Fibroblast of skin of left quadriceps (primary cell): ENCODE measurements at regions not wholly inside any gene's neighbourhood (a gene's known extent, or its start where the extent isn't known, plus 50 kb on each side); places are given as distances from the start of the nearest gene placed in this dataset.

Experiments
- DNase-seq, 2 experiments: peaks; one replicate each; pipeline ENCODE4 v3.0.0-alpha.2; 2013; ENCODE audit warnings: low read depth in 2 of 2

GRCh38 chr14:40909906-40910305 lies 696.8 kb upstream of the LRFN5 start:
- DNase-seq = no peak

- DNase-seq = no peak
Measured at GRCh38 chr14:40903709-40904108, 703.0 kb upstream of the LRFN5 start.

GRCh38 chr14:40899435-40899834 lies 707.2 kb upstream of the LRFN5 start:
- DNase-seq = no peak

- DNase-seq = no peak
Measured at GRCh38 chr14:40894846-40895245, 711.8 kb upstream of the LRFN5 start.

- no peak for DNase-seq
Measured at GRCh38 chr14:40889126-40889525, 717.5 kb upstream of the LRFN5 start.

GRCh38 chr14:40887912-40888311 lies 718.8 kb upstream of the LRFN5 start:
- no peak for DNase-seq

- no peak for DNase-seq
Measured at GRCh38 chr14:40870252-40870651, 736.4 kb upstream of the LRFN5 start.

GRCh38 chr14:40859055-40859454 lies 747.6 kb upstream of the LRFN5 start:
- no peak for DNase-seq

- no peak for DNase-seq
Measured at GRCh38 chr14:40855343-40855742, 751.3 kb upstream of the LRFN5 start.

- no peak for DNase-seq
Measured at GRCh38 chr14:40850191-40850590, 756.5 kb upstream of the LRFN5 start.

- DNase-seq = no peak
Measured at GRCh38 chr14:40847480-40847879, 759.2 kb upstream of the LRFN5 start.

GRCh38 chr14:40842816-40843215 lies 763.9 kb upstream of the LRFN5 start:
- DNase-seq = no peak

GRCh38 chr14:40841886-40842285 lies 764.8 kb upstream of the LRFN5 start:
- no peak for DNase-seq

- no peak for DNase-seq
Measured at GRCh38 chr14:40838601-40839000, 768.1 kb upstream of the LRFN5 start.

GRCh38 chr14:40806471-40806870 lies 800.2 kb upstream of the LRFN5 start:
- no peak for DNase-seq

- no peak for DNase-seq
Measured at GRCh38 chr14:40796168-40796567, 810.5 kb upstream of the LRFN5 start.

- no peak for DNase-seq
Measured at GRCh38 chr14:40784860-40785259, 821.8 kb upstream of the LRFN5 start.

GRCh38 chr14:40762685-40763084 lies 844.0 kb upstream of the LRFN5 start:
- no peak for DNase-seq

GRCh38 chr14:40762177-40762576 lies 844.5 kb upstream of the LRFN5 start:
- DNase-seq = no peak

- no peak for DNase-seq
Measured at GRCh38 chr14:40760704-40761103, 846.0 kb upstream of the LRFN5 start.

- no peak for DNase-seq
Measured at GRCh38 chr14:40758076-40758475, 848.6 kb upstream of the LRFN5 start.

- no peak for DNase-seq
Measured at GRCh38 chr14:40757376-40757950, 849.2 kb upstream of the LRFN5 start.

GRCh38 chr14:40733206-40733605 lies 873.5 kb upstream of the LRFN5 start:
- no peak for DNase-seq

GRCh38 chr14:40727107-40727506 lies 879.6 kb upstream of the LRFN5 start:
- DNase-seq = no peak
